Suprapubic skin (tissue), 4 donors: ENCODE measurements at regions not wholly inside any gene's neighbourhood (a gene's known extent, or its start where the extent isn't known, plus 50 kb on each side); places are given as distances from the start of the nearest gene placed in this dataset.

Source experiments
- DNase-seq, 2 donors: peaks; one replicate each; pipeline ENCODE4 v3.0.0-alpha.2; 2019; ENCODE audit warnings: low spot score in 2 of 2
- H3K27ac ChIP-seq: fragments of 200-600 bp; sonication (generic); one replicate; pipeline ENCODE4 v1.5.1; 2019
- H3K27me3 ChIP-seq: fragments of 200-600 bp; sonication (generic); one replicate; pipeline ENCODE4 v1.5.1; 2019
- H3K36me3 ChIP-seq: fragments of 200-600 bp; sonication (generic); one replicate; pipeline ENCODE4 v1.5.1; 2019
- H3K4me1 ChIP-seq: fragments of 200-600 bp; sonication (generic); one replicate; pipeline ENCODE4 v1.5.1; 2019
- H3K4me3 ChIP-seq: fragments of 200-600 bp; sonication (generic); one replicate; pipeline ENCODE4 v1.5.1; 2019; ENCODE audit warnings: mild to moderate bottlenecking
- H3K9me3 ChIP-seq: fragments of 200-600 bp; sonication (generic); one replicate; pipeline ENCODE4 v1.5.1; 2019
- EP300 ChIP-seq: sonication (generic); formaldehyde crosslinking; IDR thresholded peaks from one replicate; pipeline ENCODE4 v1.6.1; 2017; ENCODE audit warnings: antibody characterized with exemption
- POLR2A ChIP-seq, 2 donors: fragments of 450-650 bp; IDR thresholded peaks; one replicate each; pipeline ENCODE4 v1.6.1; 2017; ENCODE audit warnings: antibody characterized with exemption in 2 of 2, mild to moderate bottlenecking in 2 of 2, moderate library complexity in 2 of 2
- POLR2AphosphoS5 ChIP-seq, 3 donors: sonication (generic); formaldehyde crosslinking; IDR thresholded peaks; one replicate each; pipeline ENCODE4 v1.6.1; 2017; ENCODE audit warnings: antibody characterized with exemption in 3 of 3
- WGBS: methylation state at CpG from one replicate; pipeline ENCODE4 v1.1.5; 2018; 5-methylcytosine and 5-hydroxymethylcytosine counted together
- TF ChIP-seq, protein P1 (sequence below), 2 donors: fragments of 200-600 bp in 1 of 2; fragments of 450-650 bp in 1 of 2; sonication (generic) in 1 of 2; IDR thresholded peaks; one replicate each; pipeline ENCODE4 v1.5.1; 2016 to 2019; ENCODE audit warnings: antibody characterized with exemption in 2 of 2, mild to moderate bottlenecking in 1 of 2, moderate library complexity in 1 of 2

DNA sequence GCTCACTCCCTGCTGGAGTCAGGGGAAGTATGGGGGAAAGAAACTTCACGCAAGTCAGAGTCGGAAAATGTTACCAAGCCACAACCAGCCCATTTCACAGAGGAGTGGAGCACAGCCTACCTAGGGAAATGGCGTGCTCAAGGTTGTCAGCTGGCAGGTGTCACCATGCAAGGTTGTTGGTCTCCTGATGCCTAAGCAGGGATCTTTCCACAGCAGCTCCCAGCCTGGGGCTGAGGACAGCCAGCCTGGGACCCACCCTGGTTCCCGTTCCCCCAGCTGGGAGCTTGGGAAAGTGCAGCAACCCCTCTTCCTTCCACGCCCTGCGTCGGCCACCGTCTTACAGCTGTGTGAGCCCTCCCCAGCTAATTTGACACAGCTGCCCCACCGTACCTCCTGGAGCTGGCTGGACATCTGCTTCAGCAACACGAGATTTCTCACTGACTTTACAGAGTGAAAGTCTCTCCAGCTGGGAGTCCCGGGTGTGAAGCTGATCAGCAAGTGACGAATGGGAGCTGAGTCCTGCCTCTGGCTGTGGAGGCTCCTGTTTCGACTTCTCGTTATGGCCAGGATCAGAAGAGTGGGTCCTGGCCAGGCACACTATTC is 224.6 kb upstream of the RAB4A start:
- DNase-seq = no peak
- TF ChIP-seq EP300 = no peak
- TF ChIP-seq POLR2A (IDR thresholded peaks at IDR 0.05) = no peak
- TF ChIP-seq, protein P1, sequence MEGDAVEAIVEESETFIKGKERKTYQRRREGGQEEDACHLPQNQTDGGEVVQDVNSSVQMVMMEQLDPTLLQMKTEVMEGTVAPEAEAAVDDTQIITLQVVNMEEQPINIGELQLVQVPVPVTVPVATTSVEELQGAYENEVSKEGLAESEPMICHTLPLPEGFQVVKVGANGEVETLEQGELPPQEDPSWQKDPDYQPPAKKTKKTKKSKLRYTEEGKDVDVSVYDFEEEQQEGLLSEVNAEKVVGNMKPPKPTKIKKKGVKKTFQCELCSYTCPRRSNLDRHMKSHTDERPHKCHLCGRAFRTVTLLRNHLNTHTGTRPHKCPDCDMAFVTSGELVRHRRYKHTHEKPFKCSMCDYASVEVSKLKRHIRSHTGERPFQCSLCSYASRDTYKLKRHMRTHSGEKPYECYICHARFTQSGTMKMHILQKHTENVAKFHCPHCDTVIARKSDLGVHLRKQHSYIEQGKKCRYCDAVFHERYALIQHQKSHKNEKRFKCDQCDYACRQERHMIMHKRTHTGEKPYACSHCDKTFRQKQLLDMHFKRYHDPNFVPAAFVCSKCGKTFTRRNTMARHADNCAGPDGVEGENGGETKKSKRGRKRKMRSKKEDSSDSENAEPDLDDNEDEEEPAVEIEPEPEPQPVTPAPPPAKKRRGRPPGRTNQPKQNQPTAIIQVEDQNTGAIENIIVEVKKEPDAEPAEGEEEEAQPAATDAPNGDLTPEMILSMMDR (IDR thresholded peaks at IDR 0.05) = no peak
- TF ChIP-seq POLR2AphosphoS5 (IDR thresholded peaks at IDR 0.05) = no peak
- 67% methylated on average over 14 of the region's 14 CpGs for WGBS

DNA sequence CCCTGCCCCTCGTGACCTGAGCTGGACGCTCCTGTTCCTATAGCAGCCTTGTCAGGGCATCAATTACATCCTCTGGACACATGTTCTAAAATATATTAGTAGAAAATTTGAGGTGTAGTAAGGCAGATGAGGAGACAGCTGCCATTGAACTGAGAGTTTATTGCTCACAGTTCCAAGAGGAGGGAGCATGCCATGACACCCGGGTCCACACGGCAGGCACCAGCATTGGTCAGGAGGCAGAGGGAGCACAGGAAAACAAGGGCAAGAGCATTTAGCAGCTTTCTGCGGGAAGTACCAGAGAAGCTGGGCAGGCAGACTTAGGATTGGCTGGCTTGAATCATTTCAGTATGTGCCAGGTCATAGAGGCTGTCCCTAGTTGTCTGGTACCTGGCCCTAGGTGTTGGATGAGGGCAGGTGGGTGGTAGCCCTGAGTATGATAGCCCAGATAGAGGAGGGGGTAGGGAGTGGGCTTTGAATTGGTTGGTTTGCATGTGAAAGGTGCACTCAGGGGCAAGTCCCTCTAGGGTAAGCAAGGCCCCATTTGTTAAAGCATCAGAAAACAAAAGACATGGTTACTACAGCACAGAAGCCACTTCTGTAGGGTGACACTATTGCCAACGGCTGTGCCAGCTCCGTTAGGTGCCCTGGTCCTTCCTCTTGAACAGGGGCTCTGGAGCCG is 223.6 kb upstream of the RAB4A start:
- WGBS = 89% methylated on average over 8 of the region's 8 CpGs
- no peaks in the 10 kb centered on the region for H3K4me1 ChIP-seq
- H3K27ac ChIP-seq = no peak overlapping the region
- TF ChIP-seq POLR2A (IDR thresholded peaks at IDR 0.05) = no peak
- no peak for TF ChIP-seq POLR2AphosphoS5 (IDR thresholded peaks at IDR 0.05)
- TF ChIP-seq, protein P1 (IDR thresholded peaks at IDR 0.05) = no peak
- no peak for TF ChIP-seq EP300
- no peak overlapping the region for H3K4me3 ChIP-seq
- H3K36me3 ChIP-seq = no peaks in the 10 kb centered on the region
- no peak for DNase-seq
- H3K27me3 ChIP-seq = no peaks in the 10 kb centered on the region
- H3K9me3 ChIP-seq = no peaks in the 10 kb centered on the region

More for the DNA sequence above, 224.6 kb upstream of the RAB4A start:
- H3K36me3 ChIP-seq = no peaks in the 10 kb centered on the region
- no peaks in the 10 kb centered on the region for H3K9me3 ChIP-seq
- H3K4me3 ChIP-seq = no peak overlapping the region
- no peaks in the 10 kb centered on the region for H3K27me3 ChIP-seq
- no peak overlapping the region for H3K27ac ChIP-seq
- H3K4me1 ChIP-seq = no peaks in the 10 kb centered on the region

DNA sequence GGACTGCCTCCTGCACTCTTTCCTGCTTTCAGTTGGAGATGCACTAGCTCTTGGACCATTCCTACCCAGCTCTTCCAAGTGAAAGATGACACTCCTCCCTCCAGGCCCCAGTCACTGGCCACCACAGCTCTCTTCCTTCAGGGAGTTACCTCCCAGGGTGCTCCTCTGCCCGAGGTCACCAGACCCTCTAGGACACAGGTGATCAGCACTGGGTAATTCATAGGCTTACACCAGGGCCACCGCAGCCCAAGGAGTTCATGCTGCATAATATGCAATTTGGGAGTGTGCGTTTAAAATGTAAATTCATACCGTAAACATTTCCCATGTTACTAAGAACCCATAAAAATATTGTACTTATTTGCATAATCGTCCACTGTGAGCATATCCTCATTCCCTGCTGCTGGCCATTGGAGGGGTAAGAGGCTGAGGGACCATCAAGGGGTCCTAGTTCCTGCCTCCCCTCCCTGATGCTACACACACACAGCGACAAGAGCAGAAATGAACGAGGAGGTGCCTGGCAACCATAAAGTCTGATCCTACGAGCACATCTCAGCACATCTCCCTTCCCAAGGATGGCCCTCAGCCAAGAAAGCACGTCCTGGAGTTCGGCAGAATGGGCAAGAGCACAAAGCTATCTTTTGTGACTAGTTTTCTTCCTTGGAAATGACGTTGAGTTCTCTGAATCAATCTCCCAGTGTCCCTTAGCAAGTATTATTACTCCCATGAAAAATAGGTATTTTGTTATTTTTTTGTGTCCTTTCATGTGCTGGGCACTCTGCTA is 222.9 kb upstream of the RAB4A start:
- Histone ChIP-seq H3K4me3 (no peak overlapping the region), H3K4me1 (no peaks in the 10 kb centered on the region), H3K9me3 (no peaks in the 10 kb centered on the region), H3K27me3 (no peaks in the 10 kb centered on the region), H3K36me3 (no peaks in the 10 kb centered on the region), H3K27ac (no peak overlapping the region)
- whole genome bisulfite sequencing = 71% methylated on average over 11 of the region's 11 CpGs
- DNase-seq = no peak
- TF ChIP-seq EP300 = no peak
- TF ChIP-seq, protein P1 (IDR thresholded peaks at IDR 0.05) = no peak
- TF ChIP-seq POLR2AphosphoS5 (IDR thresholded peaks at IDR 0.05) = no peak
- TF ChIP-seq POLR2A (IDR thresholded peaks at IDR 0.05) = no peak

- Histone ChIP-seq H3K9me3 (no peaks in the 10 kb centered on the region), H3K27me3 (no peaks in the 10 kb centered on the region), H3K36me3 (no peaks in the 10 kb centered on the region), H3K4me3 (no peak overlapping the region), H3K27ac (no peak overlapping the region), H3K4me1 (no peaks in the 10 kb centered on the region)
- DNase-seq = no peak
- WGBS = 93% methylated on average over 4 of the region's 4 CpGs
- TF ChIP-seq POLR2A (IDR thresholded peaks at IDR 0.05) = no peak
- no peak for TF ChIP-seq POLR2AphosphoS5 (IDR thresholded peaks at IDR 0.05)
- no peak for TF ChIP-seq EP300
- TF ChIP-seq, protein P1 (IDR thresholded peaks at IDR 0.05) = no peak
Measured at GRCh38 chr1:229048896-229049295, 222.0 kb upstream of the RAB4A start.

- H3K27me3 ChIP-seq = no peaks in the 10 kb centered on the region
- 68% methylated on average over 1 of the region's 1 CpG for WGBS
Measured at GRCh38 chr1:229056046-229056445, 214.9 kb upstream of the RAB4A start.

More at GRCh38 chr1:229056046-229056445, 214.9 kb upstream of the RAB4A start:
- no peak for DNase-seq
- Histone ChIP-seq H3K4me1 (peaks cover 28% of the 10 kb centered on the region), H3K27ac (no peak overlapping the region), H3K4me3 (no peak overlapping the region), H3K9me3 (no peaks in the 10 kb centered on the region), H3K36me3 (no peaks in the 10 kb centered on the region)
- TF ChIP-seq EP300 (no peak), POLR2AphosphoS5 (IDR thresholded peaks at IDR 0.05) (no peak), POLR2A (IDR thresholded peaks at IDR 0.05) (no peak)
- TF ChIP-seq, protein P1 (IDR thresholded peaks at IDR 0.05) = no peak
